HAP-1 (cell line): ENCODE measurements at regions not wholly inside any gene's neighbourhood (a gene's known extent, or its start where the extent isn't known, plus 50 kb on each side); places are given as distances from the start of the nearest gene placed in this dataset.

Source experiments
- DNase-seq, 2 experiments: peaks; one replicate each; pipeline ENCODE4 v3.0.0-alpha.2; 2016 to 2020; ENCODE audit warnings: low spot score in 2 of 2
- H3K27me3 ChIP-seq: fragments of 250-450 bp; sonication (Bioruptor Pico); 2 replicates; pipeline ENCODE4 v1.5.1; 2020; ENCODE audit warnings: low read depth, mild to moderate bottlenecking, moderate library complexity
- H3K36me3 ChIP-seq: fragments of 250-450 bp; sonication (Bioruptor Pico); replicated peaks from 2 replicates; pipeline ENCODE4 v1.5.1; 2020; ENCODE audit warnings: mild to moderate bottlenecking
- H3K4me1 ChIP-seq: fragments of 250-450 bp; sonication (Bioruptor Pico); 2 replicates; pipeline ENCODE4 v1.5.1; 2020; ENCODE audit warnings: mild to moderate bottlenecking
- H3K4me3 ChIP-seq: fragments of 250-450 bp; sonication (Bioruptor Pico); 2 replicates; pipeline ENCODE4 v1.5.1; 2020; ENCODE audit warnings: mild to moderate bottlenecking, moderate library complexity
- H3K9me3 ChIP-seq: fragments of 250-450 bp; sonication (Bioruptor Pico); 2 replicates; pipeline ENCODE4 v1.5.1; 2020; ENCODE audit warnings: mild to moderate bottlenecking, moderate library complexity
- in situ Hi-C: fragments of 300-500 bp; cut with MboI; formaldehyde crosslinking; loops from 3 replicates; pipeline ENCODE4 v1.14.3; 2020; ENCODE audit warnings: low sequenced_read_pairs, inconsistent platforms, mixed read lengths

GRCh38 chr5:160940725-160941124, 88.7 kb upstream of the ATP10B start:
- Histone ChIP-seq H3K36me3 (no peaks in the 10 kb centered on the region), H3K9me3 (no peaks in the 10 kb centered on the region), H3K27me3 (no peaks in the 10 kb centered on the region), H3K4me1 (no peaks in the 10 kb centered on the region), H3K4me3 (no peak overlapping the region)
- in situ Hi-C loops: no loop called here
- no peak for DNase-seq

- Histone ChIP-seq H3K36me3 (no peaks in the 10 kb centered on the region), H3K4me1 (no peaks in the 10 kb centered on the region), H3K4me3 (no peak overlapping the region), H3K9me3 (no peaks in the 10 kb centered on the region), H3K27me3 (no peaks in the 10 kb centered on the region)
- in situ Hi-C loops: no loop called here
- DNase-seq: no peak
These were observed 86.5 kb upstream of the ATP10B start for GRCh38 chr5:160938532-160938931.

GRCh38 chr5:160937570-160937969, 85.6 kb upstream of the ATP10B start:
- H3K9me3 ChIP-seq: no peaks in the 10 kb centered on the region
- H3K4me1 ChIP-seq: no peaks in the 10 kb centered on the region
- in situ Hi-C loops: no loop called here
- no peak for DNase-seq
- H3K27me3 ChIP-seq: no peaks in the 10 kb centered on the region
- no peak overlapping the region for H3K4me3 ChIP-seq
- no peaks in the 10 kb centered on the region for H3K36me3 ChIP-seq

- Histone ChIP-seq H3K4me3 (no peak overlapping the region), H3K36me3 (no peaks in the 10 kb centered on the region), H3K4me1 (no peaks in the 10 kb centered on the region), H3K9me3 (no peaks in the 10 kb centered on the region), H3K27me3 (no peaks in the 10 kb centered on the region)
- in situ Hi-C loops: no loop called here
- no peak for DNase-seq
These were observed 83.8 kb upstream of the ATP10B start for GRCh38 chr5:160935776-160936175.

- no peaks in the 10 kb centered on the region for H3K27me3 ChIP-seq
- H3K9me3 ChIP-seq: no peaks in the 10 kb centered on the region
- no peak for DNase-seq
- H3K4me3 ChIP-seq: no peak overlapping the region
- no peaks in the 10 kb centered on the region for H3K36me3 ChIP-seq
- H3K4me1 ChIP-seq: no peaks in the 10 kb centered on the region
- in situ Hi-C loops: no loop called here
These were observed 79.3 kb upstream of the ATP10B start for GRCh38 chr5:160931283-160931682.

- DNase-seq: no peak
- H3K36me3 ChIP-seq: no peaks in the 10 kb centered on the region
- no peaks in the 10 kb centered on the region for H3K9me3 ChIP-seq
- no peak overlapping the region for H3K4me3 ChIP-seq
- H3K27me3 ChIP-seq: no peaks in the 10 kb centered on the region
- in situ Hi-C loops: no loop called here
- no peaks in the 10 kb centered on the region for H3K4me1 ChIP-seq
These were observed 78.4 kb upstream of the ATP10B start for GRCh38 chr5:160930406-160930805.

GRCh38 chr5:160929906-160930305, 77.9 kb upstream of the ATP10B start:
- Histone ChIP-seq H3K36me3 (no peaks in the 10 kb centered on the region), H3K4me1 (no peaks in the 10 kb centered on the region), H3K9me3 (no peaks in the 10 kb centered on the region), H3K4me3 (no peak overlapping the region), H3K27me3 (no peaks in the 10 kb centered on the region)
- in situ Hi-C loops: no loop called here
- DNase-seq: no peak

- Histone ChIP-seq H3K27me3 (no peaks in the 10 kb centered on the region), H3K4me1 (no peaks in the 10 kb centered on the region)
These were observed 77.3 kb upstream of the ATP10B start for GRCh38 chr5:160929360-160929759.

GRCh38 chr5:160926428-160926827, 74.4 kb upstream of the ATP10B start:
- H3K36me3 ChIP-seq: no peaks in the 10 kb centered on the region
- DNase-seq: no peak
- H3K4me1 ChIP-seq: no peaks in the 10 kb centered on the region
- in situ Hi-C loops: no loop called here
- H3K4me3 ChIP-seq: no peak overlapping the region
- H3K9me3 ChIP-seq: no peaks in the 10 kb centered on the region
- no peaks in the 10 kb centered on the region for H3K27me3 ChIP-seq

More at GRCh38 chr5:160929360-160929759, 77.3 kb upstream of the ATP10B start:
- DNase-seq: no peak
- in situ Hi-C loops: no loop called here
- H3K4me3 ChIP-seq: no peak overlapping the region
- H3K36me3 ChIP-seq: no peaks in the 10 kb centered on the region
- H3K9me3 ChIP-seq: no peaks in the 10 kb centered on the region

- DNase-seq: no peak
- no peaks in the 10 kb centered on the region for H3K9me3 ChIP-seq
- H3K36me3 ChIP-seq: no peaks in the 10 kb centered on the region
- H3K4me3 ChIP-seq: no peak overlapping the region
- H3K4me1 ChIP-seq: no peaks in the 10 kb centered on the region
- in situ Hi-C loops: no loop called here
- no peaks in the 10 kb centered on the region for H3K27me3 ChIP-seq
These were observed 73.3 kb upstream of the ATP10B start for GRCh38 chr5:160925281-160925680.

- in situ Hi-C loops: no loop called here
- no peak for DNase-seq
- Histone ChIP-seq H3K27me3 (no peaks in the 10 kb centered on the region), H3K36me3 (no peaks in the 10 kb centered on the region), H3K9me3 (no peaks in the 10 kb centered on the region), H3K4me3 (no peak overlapping the region), H3K4me1 (no peaks in the 10 kb centered on the region)
These were observed 72.1 kb upstream of the ATP10B start for GRCh38 chr5:160923936-160924710.

- H3K9me3 ChIP-seq: no peaks in the 10 kb centered on the region
- no peak for DNase-seq
- H3K36me3 ChIP-seq: no peaks in the 10 kb centered on the region
- H3K27me3 ChIP-seq: no peaks in the 10 kb centered on the region
- no peaks in the 10 kb centered on the region for H3K4me1 ChIP-seq
- in situ Hi-C loops: no loop called here
- no peak overlapping the region for H3K4me3 ChIP-seq
These were observed 71.4 kb upstream of the ATP10B start for GRCh38 chr5:160923411-160923810.

- H3K27me3 ChIP-seq: no peaks in the 10 kb centered on the region
- no peaks in the 10 kb centered on the region for H3K36me3 ChIP-seq
- H3K9me3 ChIP-seq: no peaks in the 10 kb centered on the region
- DNase-seq: no peak
- H3K4me1 ChIP-seq: no peaks in the 10 kb centered on the region
- H3K4me3 ChIP-seq: no peak overlapping the region
- in situ Hi-C loops: no loop called here
These were observed 70.3 kb upstream of the ATP10B start for GRCh38 chr5:160922311-160922710.

- Histone ChIP-seq H3K4me1 (no peaks in the 10 kb centered on the region), H3K9me3 (no peaks in the 10 kb centered on the region), H3K36me3 (no peaks in the 10 kb centered on the region), H3K4me3 (no peak overlapping the region), H3K27me3 (no peaks in the 10 kb centered on the region)
- DNase-seq: no peak
- in situ Hi-C loops: no loop called here
These were observed 69.6 kb upstream of the ATP10B start for GRCh38 chr5:160921423-160922285.
